SK-N-MC (cell line): ENCODE measurements at regions not wholly inside any gene's neighbourhood (a gene's known extent, or its start where the extent isn't known, plus 50 kb on each side); places are given as distances from the start of the nearest gene placed in this dataset.

ENCODE experiments used
- DNase-seq: peaks from one replicate; pipeline ENCODE4 v3.0.0-alpha.2; 2011; ENCODE audit warnings: low read depth, low spot score
- H3K27ac ChIP-seq: fragments of 200-600 bp; sonication (generic); 2 replicates; pipeline ENCODE4 v1.5.1; 2016; ENCODE audit warnings: mixed run types
- H3K36me3 ChIP-seq: fragments of 200-600 bp; sonication (generic); 2 replicates; pipeline ENCODE4 v1.6.1; 2017; ENCODE audit warnings: antibody characterized with exemption, low read length, mixed read lengths; ENCODE audit not compliant: insufficient read depth
- H3K4me3 ChIP-seq: fragments of 200-600 bp; sonication (generic); 2 replicates; pipeline ENCODE4 v1.5.1; 2016
- H3K9ac ChIP-seq: fragments of 200-600 bp; sonication (generic); 2 replicates; pipeline ENCODE4 v1.8.0; 2017; ENCODE audit warnings: mixed run types, mixed read lengths; ENCODE audit not compliant: insufficient read length
- H3K9me3 ChIP-seq: fragments of 200-600 bp; sonication (generic); 2 replicates; pipeline ENCODE4 v1.6.1; 2017; ENCODE audit warnings: low read depth, mild to moderate bottlenecking, antibody characterized with exemption, low read length, moderate library complexity, mixed read lengths
- EZH2 ChIP-seq: fragments of 200-600 bp; sonication (generic); IDR thresholded peaks from one replicate; pipeline ENCODE4 v1.6.1; 2017; ENCODE audit warnings: antibody characterized with exemption
- FOXP2 ChIP-seq: optimal IDR thresholded peaks from 2 replicates; pipeline ENCODE3; 2011; ENCODE audit warnings: mild to moderate bottlenecking, moderate library complexity; ENCODE audit not compliant: insufficient read depth; ENCODE audit errors: extremely low read length, control extremely low read depth
- POLR2AphosphoS5 ChIP-seq: IDR thresholded peaks from 2 replicates; pipeline ENCODE4 v1.6.1; 2012; ENCODE audit warnings: mild to moderate bottlenecking, low read depth, low read length, borderline replicate concordance

GRCh38 chr1:70760154-70760553 is 287.5 kb downstream of the PTGER3 start:
- H3K27ac ChIP-seq: no peak overlapping the region
- no peak for TF ChIP-seq FOXP2
- TF ChIP-seq POLR2AphosphoS5: no peak
- TF ChIP-seq EZH2: no peak
- DNase-seq: no peak

GRCh38 chr1:70762386-70762785 is 285.2 kb downstream of the PTGER3 start:
- Histone ChIP-seq H3K27ac (no peak overlapping the region), H3K36me3 (no peaks in the 10 kb centered on the region), H3K9ac (no peak overlapping the region), H3K9me3 (no peaks in the 10 kb centered on the region; the same call in 1 of the 2 replicates), H3K4me3 (no peak overlapping the region)
- TF ChIP-seq FOXP2 (no peak), EZH2 (no peak), POLR2AphosphoS5 (no peak)
- no peak for DNase-seq

More at GRCh38 chr1:70760154-70760553, 287.5 kb downstream of the PTGER3 start:
- no peaks in the 10 kb centered on the region; the same call in 1 of the 2 replicates for H3K9me3 ChIP-seq
- H3K36me3 ChIP-seq: no peaks in the 10 kb centered on the region
- H3K4me3 ChIP-seq: no peak overlapping the region
- no peak overlapping the region for H3K9ac ChIP-seq

GRCh38 chr1:70764747-70765146 is 282.9 kb downstream of the PTGER3 start:
- DNase-seq: no peak
- no peaks in the 10 kb centered on the region for H3K36me3 ChIP-seq
- H3K9ac ChIP-seq: no peak overlapping the region
- no peak overlapping the region for H3K4me3 ChIP-seq
- H3K27ac ChIP-seq: no peak overlapping the region
- TF ChIP-seq EZH2 (no peak), FOXP2 (no peak), POLR2AphosphoS5 (no peak)
- no peaks in the 10 kb centered on the region; the same call in 1 of the 2 replicates for H3K9me3 ChIP-seq

- H3K36me3 ChIP-seq: no peaks in the 10 kb centered on the region
- H3K27ac ChIP-seq: no peak overlapping the region
- H3K9me3 ChIP-seq: peaks cover 4% of the 10 kb centered on the region; the same call in 1 of the 2 replicates
- no peak for DNase-seq
- TF ChIP-seq POLR2AphosphoS5 (no peak), EZH2 (no peak), FOXP2 (no peak)
- no peak overlapping the region for H3K9ac ChIP-seq
- H3K4me3 ChIP-seq: no peak overlapping the region
These were observed 280.2 kb downstream of the PTGER3 start for GRCh38 chr1:70767377-70767776.

- Histone ChIP-seq H3K4me3 (no peak overlapping the region), H3K9me3 (peaks cover 4% of the 10 kb centered on the region; the same call in 1 of the 2 replicates), H3K36me3 (no peaks in the 10 kb centered on the region), H3K27ac (no peak overlapping the region), H3K9ac (no peak overlapping the region)
- no peak for TF ChIP-seq FOXP2
- TF ChIP-seq EZH2: no peak
- TF ChIP-seq POLR2AphosphoS5: no peak
- DNase-seq: no peak
These were observed 279.4 kb downstream of the PTGER3 start for GRCh38 chr1:70768216-70768615.

- H3K9ac ChIP-seq: no peak overlapping the region
- no peaks in the 10 kb centered on the region for H3K9me3 ChIP-seq
- no peak overlapping the region for H3K4me3 ChIP-seq
- TF ChIP-seq POLR2AphosphoS5: no peak
- TF ChIP-seq EZH2: no peak
- no peak for TF ChIP-seq FOXP2
- DNase-seq: no peak
- no peak overlapping the region for H3K27ac ChIP-seq
- H3K36me3 ChIP-seq: no peaks in the 10 kb centered on the region
These were observed 269.4 kb downstream of the PTGER3 start for GRCh38 chr1:70778056-70778762.

- no peak for DNase-seq
- H3K36me3 ChIP-seq: no peaks in the 10 kb centered on the region
- TF ChIP-seq POLR2AphosphoS5 (no peak), FOXP2 (no peak), EZH2 (no peak)
- H3K27ac ChIP-seq: no peak overlapping the region
- H3K9ac ChIP-seq: no peak overlapping the region
- no peaks in the 10 kb centered on the region for H3K9me3 ChIP-seq
- no peak overlapping the region for H3K4me3 ChIP-seq
These were observed 268.7 kb downstream of the PTGER3 start for GRCh38 chr1:70778934-70779333.

GRCh38 chr1:70779571-70779970 is 268.0 kb downstream of the PTGER3 start:
- no peaks in the 10 kb centered on the region for H3K36me3 ChIP-seq
- TF ChIP-seq EZH2 (no peak), FOXP2 (no peak), POLR2AphosphoS5 (no peak)
- no peak for DNase-seq
- H3K9ac ChIP-seq: no peak overlapping the region
- no peaks in the 10 kb centered on the region for H3K9me3 ChIP-seq
- H3K27ac ChIP-seq: no peak overlapping the region
- no peak overlapping the region for H3K4me3 ChIP-seq
